ENCODE measurements at regions not wholly inside any gene's neighbourhood (a gene's known extent, or its start where the extent isn't known, plus 50 kb on each side); places are given as distances from the start of the nearest gene placed in this dataset.

DNA sequence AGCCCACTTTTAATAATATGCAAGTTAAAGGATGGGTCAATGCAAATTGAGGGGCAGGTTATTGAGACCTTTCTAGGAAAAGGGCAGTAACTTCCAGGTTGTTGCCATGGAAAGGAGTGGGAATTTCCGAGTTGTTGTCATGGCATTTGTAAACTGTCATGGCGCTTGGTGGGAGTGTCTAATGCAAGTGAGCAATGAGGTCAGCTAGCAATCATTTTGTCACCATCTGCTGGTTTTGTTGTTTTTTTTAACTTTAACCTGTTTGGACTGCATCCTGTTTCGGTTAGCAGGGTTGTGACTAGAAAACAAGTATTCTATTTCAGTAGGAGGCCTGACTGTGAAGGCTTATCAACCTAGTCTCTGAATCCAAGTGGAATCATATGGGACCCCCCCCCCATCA, 85.8 kb upstream of the TSPAN11 start:
- peaks cover 14% of the 10 kb centered on the region for H3K27me3 Mint-ChIP-seq (ENCODE audit: low read depth)
- ATAC-seq = no peak
- no peak overlapping the region for H3K4me3 Mint-ChIP-seq
- no peaks in the 10 kb centered on the region for H3K36me3 Mint-ChIP-seq (ENCODE audit: insufficient read depth)
- no peak for DNase-seq
- H3K4me1 Mint-ChIP-seq (ENCODE audit: low read depth) = no peaks in the 10 kb centered on the region
- H3K9me3 Mint-ChIP-seq = no peaks in the 10 kb centered on the region

DNA sequence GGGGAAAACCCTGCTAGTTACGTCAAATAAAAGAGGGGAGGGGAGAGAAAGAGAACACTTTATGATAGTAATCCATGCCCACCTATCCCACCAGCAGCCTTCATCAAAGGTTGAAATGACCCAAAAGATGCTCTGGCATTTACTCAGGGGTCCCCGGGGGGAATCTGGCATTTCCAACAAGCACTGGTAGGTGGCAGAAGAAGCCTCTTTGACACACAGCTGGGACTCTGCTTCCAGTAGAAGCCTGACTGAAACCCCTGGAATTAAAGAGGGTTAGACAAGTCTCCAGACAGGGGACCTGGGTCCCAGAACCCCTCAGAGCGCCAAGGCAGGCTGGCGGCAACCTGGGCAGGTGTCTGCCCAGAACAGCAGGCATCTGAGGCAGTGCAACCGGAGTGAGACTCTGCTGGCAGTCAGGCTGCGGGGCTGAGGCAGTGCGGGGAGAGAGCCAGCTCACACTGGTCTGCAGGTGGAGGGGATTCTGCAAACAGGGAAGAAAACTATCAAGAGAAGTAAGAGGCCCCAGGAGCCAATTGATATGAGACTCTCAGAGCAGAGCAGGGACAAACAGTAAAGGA, 85.0 kb upstream of the CAPRIN2 start:
- H3K4me3 Mint-ChIP-seq = no peak overlapping the region
- H3K27me3 Mint-ChIP-seq (ENCODE audit: low read depth) = peaks cover 23% of the 10 kb centered on the region
- no peaks in the 10 kb centered on the region for H3K36me3 Mint-ChIP-seq (ENCODE audit: insufficient read depth)
- no peak for ATAC-seq
- no peak for DNase-seq
- no peaks in the 10 kb centered on the region for H3K9me3 Mint-ChIP-seq
- no peaks in the 10 kb centered on the region for H3K4me1 Mint-ChIP-seq (ENCODE audit: low read depth)

DNA sequence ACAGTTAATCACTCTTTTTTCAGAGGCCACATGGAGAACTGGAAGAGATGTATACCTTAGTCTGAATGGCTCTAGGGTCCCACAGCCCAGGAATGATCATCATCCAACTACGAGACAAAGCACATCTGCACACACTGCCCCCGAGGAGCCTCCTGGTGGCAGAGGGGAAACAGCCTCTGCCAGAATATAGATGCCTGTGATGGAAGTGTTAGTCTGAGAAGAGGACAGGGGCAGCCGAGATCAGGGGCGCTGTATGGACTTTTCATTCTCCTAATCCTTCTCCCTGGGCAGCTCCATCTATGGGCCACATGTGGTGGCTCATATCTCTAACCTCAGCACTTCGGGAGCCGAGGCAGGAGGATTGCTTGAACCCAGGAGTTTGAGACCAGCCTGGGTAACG, 82.8 kb upstream of the CAPRIN2 start:
- H3K4me3 Mint-ChIP-seq = no peak overlapping the region
- ATAC-seq (no peak), DNase-seq (no peak)
- no peaks in the 10 kb centered on the region for H3K4me1 Mint-ChIP-seq (ENCODE audit: low read depth)
- peaks cover 32% of the 10 kb centered on the region for H3K27me3 Mint-ChIP-seq (ENCODE audit: low read depth)
- no peaks in the 10 kb centered on the region for H3K36me3 Mint-ChIP-seq (ENCODE audit: insufficient read depth)
- no peaks in the 10 kb centered on the region for H3K9me3 Mint-ChIP-seq

DNA sequence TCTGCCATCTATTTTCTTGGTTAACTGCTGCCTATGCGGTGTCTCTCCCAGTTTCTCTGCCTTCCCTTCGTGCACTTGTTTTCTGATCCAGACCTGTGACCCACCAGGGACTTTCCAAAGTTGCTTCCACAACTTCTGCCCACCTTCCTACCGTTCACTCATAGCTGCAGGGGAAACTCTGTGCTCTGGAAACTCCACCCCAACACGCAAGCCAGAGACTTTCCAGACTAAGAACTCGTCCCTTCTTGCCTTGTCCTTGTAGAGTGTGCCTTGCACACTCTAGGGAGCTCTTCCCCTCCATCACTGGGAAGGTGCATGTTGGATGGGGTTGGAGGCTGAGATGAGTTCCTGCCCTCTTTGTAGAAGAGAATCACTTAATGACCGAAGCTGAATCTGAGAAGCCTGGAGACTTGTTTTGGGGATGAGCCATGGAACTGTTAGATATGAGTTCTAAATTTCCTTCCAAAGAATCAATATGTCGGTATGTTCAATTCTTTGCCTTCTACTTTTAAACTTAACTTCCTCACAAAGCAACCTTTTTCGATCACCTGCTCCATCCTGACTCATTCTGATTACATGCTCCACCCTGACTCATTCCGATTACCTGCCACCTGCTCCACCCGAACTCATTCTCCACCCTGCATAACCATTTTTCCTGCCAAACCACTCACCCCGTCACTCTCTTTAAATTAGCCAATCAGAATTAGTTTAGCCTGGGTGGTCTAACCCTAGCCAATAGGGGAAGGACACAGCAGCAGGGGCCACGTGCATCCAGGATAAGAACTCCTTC, 82.1 kb upstream of the CAPRIN2 start:
- Mint-ChIP-seq H3K4me3 (no peak overlapping the region), H3K27me3 (ENCODE audit: low read depth) (peaks cover 35% of the 10 kb centered on the region), H3K4me1 (ENCODE audit: low read depth) (no peaks in the 10 kb centered on the region), H3K9me3 (no peaks in the 10 kb centered on the region), H3K36me3 (ENCODE audit: insufficient read depth) (no peaks in the 10 kb centered on the region)
- ATAC-seq = no peak
- no peak for DNase-seq

DNA sequence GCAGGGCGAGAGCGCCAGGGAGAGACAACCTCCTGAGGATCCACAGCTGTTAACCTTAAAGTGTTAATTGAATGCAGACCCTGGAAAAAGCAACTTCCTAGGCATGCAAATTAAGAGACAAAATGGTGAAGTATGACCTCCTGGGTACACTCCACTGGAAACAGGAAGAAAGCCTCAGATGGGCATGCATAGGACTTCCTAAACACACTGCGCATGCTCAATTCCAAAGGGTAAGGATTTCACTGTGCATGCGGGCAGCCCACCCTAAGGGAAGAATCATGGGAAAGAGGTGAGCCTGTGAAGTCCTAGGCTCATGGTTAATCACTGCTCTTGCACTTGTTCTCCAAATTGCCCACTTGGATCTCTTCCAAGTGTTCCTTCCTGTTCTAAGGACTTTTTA, 80.5 kb upstream of the CAPRIN2 start:
- DNase-seq = no peak
- H3K9me3 Mint-ChIP-seq = no peaks in the 10 kb centered on the region
- H3K36me3 Mint-ChIP-seq (ENCODE audit: insufficient read depth) = no peaks in the 10 kb centered on the region
- no peaks in the 10 kb centered on the region for H3K4me1 Mint-ChIP-seq (ENCODE audit: low read depth)
- no peak overlapping the region for H3K4me3 Mint-ChIP-seq
- H3K27me3 Mint-ChIP-seq (ENCODE audit: low read depth) = peaks cover 35% of the 10 kb centered on the region
- no peak for ATAC-seq

DNA sequence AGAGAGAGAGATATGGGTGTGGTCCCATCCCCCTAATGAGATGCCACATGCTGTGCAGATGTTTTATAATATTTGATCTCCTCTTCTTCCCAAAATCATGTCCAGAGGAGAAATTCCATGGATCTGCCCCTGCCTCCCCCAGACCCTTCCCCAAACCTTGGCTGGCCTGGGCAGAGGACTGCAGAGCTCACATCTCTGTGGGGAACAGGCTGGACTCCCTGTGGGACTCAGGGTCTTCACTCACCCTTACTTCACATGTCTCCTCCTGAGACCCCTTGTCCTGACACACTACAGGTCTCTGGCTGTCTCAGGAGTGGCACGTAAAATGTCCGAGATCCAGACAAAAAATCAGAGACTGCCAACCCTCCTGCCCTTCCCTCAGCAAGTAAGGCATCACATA, 76.0 kb upstream of the CAPRIN2 start:
- ATAC-seq = no peak
- Mint-ChIP-seq H3K9me3 (no peaks in the 10 kb centered on the region), H3K27me3 (ENCODE audit: low read depth) (peaks cover 43% of the 10 kb centered on the region), H3K4me3 (no peak overlapping the region), H3K4me1 (ENCODE audit: low read depth) (no peaks in the 10 kb centered on the region), H3K36me3 (ENCODE audit: insufficient read depth) (no peaks in the 10 kb centered on the region)
- DNase-seq = no peak

DNA sequence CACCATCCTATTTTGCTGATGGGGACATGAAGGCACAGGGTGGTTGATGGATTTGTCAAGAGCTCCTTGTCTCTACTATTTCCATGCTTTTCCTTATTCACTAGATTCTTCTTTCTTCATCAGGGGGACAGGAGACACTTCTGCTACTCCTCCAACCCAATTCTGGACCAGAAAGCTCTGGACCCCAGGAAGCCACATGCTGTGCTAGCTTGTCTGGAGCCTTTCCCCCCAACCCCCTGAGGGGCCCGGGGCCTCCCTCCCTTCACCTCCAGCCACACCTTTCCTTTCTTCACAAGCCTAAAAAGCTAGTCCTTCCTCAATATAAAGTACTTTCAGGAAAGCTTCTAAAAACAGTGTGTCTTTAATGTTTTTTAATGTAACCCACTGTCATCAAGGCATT, 75.1 kb upstream of the CAPRIN2 start:
- no peaks in the 10 kb centered on the region for H3K9me3 Mint-ChIP-seq
- DNase-seq (no peak), ATAC-seq (no peak)
- H3K4me1 Mint-ChIP-seq (ENCODE audit: low read depth) = no peaks in the 10 kb centered on the region
- H3K27me3 Mint-ChIP-seq (ENCODE audit: low read depth) = peaks cover 37% of the 10 kb centered on the region
- H3K36me3 Mint-ChIP-seq (ENCODE audit: insufficient read depth) = no peaks in the 10 kb centered on the region
- no peak overlapping the region for H3K4me3 Mint-ChIP-seq

DNA sequence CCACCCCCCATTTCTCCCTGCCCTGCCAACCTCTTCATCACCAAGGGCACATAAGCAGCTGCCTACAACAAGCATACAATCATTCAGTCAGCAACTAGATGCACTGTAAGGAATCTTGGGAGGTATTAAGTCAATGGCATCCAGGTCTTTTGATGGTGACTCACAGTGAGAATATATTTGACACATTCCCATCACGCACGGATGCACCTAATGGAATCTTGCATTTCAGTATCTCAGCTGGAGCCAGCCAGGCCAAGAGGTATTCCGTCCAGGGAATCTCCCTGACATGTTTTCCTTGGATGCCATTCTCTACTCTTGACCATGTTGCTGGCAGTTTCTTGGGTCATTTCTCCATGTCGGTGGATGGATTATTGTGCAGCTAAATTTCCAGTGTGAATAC, 73.9 kb upstream of the CAPRIN2 start:
- Mint-ChIP-seq H3K4me1 (ENCODE audit: low read depth) (peaks cover 4% of the 10 kb centered on the region), H3K36me3 (ENCODE audit: insufficient read depth) (no peaks in the 10 kb centered on the region), H3K4me3 (no peak overlapping the region), H3K27me3 (ENCODE audit: low read depth) (peaks cover 42% of the 10 kb centered on the region), H3K9me3 (no peaks in the 10 kb centered on the region)
- ATAC-seq = no peak
- DNase-seq = no peak

DNA sequence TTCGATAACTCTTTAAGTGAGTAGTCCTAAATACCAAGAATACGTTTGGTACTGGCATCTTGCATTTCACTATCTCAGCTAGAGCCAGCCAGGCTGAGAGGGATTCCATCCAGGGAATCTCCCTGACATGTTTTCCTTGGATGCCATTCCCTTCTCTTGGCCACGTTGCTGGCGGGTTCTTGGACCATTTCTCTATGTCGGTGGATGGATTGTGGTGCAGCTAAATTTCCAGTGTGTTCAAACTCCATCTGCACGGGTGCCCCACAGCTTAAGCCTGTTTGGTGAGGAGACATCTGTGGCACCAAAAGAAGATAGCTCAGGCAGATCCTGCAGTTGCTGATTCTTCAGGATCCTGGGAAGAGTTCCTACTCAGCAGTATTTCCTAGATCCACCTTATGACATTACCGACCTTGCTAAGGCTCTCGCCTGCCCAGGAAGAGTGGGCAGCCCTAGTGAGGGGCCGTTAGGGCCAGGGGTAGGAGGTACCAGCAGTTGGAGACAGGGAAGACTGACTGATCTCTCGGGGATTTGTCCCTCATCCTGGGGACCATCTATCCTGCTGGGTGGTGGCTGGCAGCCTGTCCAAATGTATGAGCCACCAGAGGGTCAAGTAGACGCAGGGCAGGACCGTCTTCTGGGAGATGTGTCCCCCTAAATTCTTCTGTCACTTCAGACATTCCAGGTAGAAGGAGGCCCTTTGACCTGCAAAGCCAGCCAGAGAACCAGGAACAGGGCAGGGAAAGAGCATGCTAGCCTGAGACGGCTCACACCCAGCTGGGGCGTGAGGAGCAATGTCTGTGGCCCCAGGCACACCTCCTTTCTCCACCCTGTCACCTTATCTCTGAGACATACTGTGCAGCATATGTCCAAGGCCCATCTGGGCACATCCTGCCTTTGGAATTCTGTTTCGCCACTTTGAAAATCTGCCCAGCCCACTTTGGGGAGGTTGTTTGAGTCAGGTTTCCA, 72.6 kb upstream of the CAPRIN2 start:
- DNase-seq (no peak), ATAC-seq (no peak)
- Mint-ChIP-seq H3K4me3 (no peak overlapping the region), H3K9me3 (no peaks in the 10 kb centered on the region), H3K36me3 (ENCODE audit: insufficient read depth) (no peaks in the 10 kb centered on the region), H3K4me1 (ENCODE audit: low read depth) (peaks cover 13% of the 10 kb centered on the region), H3K27me3 (ENCODE audit: low read depth) (peaks cover 49% of the 10 kb centered on the region)

DNA sequence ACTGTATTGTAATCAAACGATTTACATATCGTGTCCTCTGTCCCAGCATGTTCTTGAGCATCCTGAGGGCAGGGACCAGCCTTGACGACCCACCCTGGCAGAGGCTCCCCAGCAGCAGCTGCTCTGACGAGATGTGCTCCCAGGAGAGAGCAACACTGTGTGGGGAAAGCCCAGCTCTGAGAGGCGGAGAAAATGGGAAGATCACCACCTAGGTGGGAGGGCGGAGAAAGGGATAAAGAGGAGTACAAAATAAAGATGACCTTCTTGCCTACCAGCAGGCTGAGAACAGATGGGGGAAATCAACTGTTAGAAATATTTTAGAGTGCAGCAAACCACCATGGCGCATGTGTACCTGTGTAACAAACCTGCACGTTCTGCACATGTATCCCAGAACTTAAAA, 71.5 kb upstream of the CAPRIN2 start:
- DNase-seq (no peak), ATAC-seq (no peak)
- H3K36me3 Mint-ChIP-seq (ENCODE audit: insufficient read depth) = no peaks in the 10 kb centered on the region
- H3K4me1 Mint-ChIP-seq (ENCODE audit: low read depth) = peaks cover 15% of the 10 kb centered on the region
- peaks cover 49% of the 10 kb centered on the region for H3K27me3 Mint-ChIP-seq (ENCODE audit: low read depth)
- H3K4me3 Mint-ChIP-seq = no peak overlapping the region
- no peaks in the 10 kb centered on the region for H3K9me3 Mint-ChIP-seq

DNA sequence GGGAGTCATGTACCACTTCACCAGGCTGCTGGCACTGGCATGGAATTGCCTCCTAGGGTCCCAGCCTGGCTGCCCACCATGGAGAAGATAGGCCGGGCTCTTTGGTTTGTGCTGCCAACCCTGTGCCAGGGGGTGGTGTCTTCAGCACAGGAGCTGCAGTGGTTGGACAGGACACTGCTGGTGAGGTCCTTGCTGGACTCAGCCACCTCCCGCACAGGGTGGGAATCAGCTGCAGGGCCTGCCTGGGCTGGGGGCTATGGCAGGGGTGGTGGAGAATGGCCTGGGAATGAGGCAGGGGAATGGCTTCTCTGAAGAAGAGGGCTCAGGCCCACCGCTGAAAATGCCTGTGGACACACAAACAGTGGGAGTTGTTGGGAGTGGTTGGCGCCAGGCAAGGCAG, 70.6 kb upstream of the CAPRIN2 start:
- Mint-ChIP-seq H3K4me3 (no peak overlapping the region), H3K27me3 (ENCODE audit: low read depth) (peaks cover 51% of the 10 kb centered on the region), H3K9me3 (no peaks in the 10 kb centered on the region), H3K36me3 (ENCODE audit: insufficient read depth) (no peaks in the 10 kb centered on the region), H3K4me1 (ENCODE audit: low read depth) (peaks cover 15% of the 10 kb centered on the region)
- no peak for ATAC-seq
- no peak for DNase-seq

DNA sequence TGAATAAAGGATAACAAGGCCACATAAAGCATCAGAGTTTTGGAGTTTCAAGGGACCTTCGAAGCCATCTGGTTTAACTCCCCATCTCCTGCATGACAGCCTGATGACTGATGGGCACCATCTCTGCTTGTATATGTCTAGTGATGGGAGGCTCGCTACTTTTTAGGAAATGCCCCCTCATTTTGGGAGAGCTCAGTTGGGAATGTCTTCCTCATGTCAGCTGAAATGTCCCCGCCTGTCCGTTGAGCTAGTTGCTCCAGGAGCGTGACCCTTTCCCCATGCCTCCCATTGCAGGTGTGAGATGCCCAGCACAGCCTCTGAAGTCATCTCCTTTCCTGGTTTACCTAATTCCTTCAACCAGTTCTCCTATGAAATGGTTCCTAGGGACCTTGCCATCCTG, 69.6 kb upstream of the CAPRIN2 start:
- DNase-seq (no peak), ATAC-seq (no peak)
- Mint-ChIP-seq H3K27me3 (ENCODE audit: low read depth) (peaks cover 53% of the 10 kb centered on the region), H3K9me3 (no peaks in the 10 kb centered on the region), H3K36me3 (ENCODE audit: insufficient read depth) (no peaks in the 10 kb centered on the region), H3K4me3 (peak overlapping the region; percentile 62), H3K4me1 (ENCODE audit: low read depth) (peaks cover 15% of the 10 kb centered on the region)

DNA sequence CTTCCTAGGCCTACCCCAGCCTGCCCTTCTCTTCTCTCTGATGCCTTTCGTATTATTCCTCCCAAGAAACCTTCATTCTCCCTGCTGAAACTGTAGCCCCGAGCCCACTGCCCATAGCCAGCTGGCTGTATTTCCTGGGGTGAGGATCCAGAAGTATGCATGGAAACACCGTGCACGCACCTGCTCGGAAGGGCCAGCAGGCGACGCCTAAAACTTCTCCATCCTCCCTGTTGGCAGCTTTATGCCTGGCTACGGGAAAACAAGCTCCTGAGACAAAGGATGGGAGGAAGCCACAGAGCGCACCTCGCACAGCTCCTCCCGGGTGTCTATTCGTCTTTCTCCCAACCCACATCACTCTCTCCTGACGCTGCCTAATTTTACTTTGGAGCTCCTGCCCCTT, 69.0 kb upstream of the CAPRIN2 start:
- Mint-ChIP-seq H3K4me1 (ENCODE audit: low read depth) (peaks cover 15% of the 10 kb centered on the region), H3K36me3 (ENCODE audit: insufficient read depth) (no peaks in the 10 kb centered on the region), H3K9me3 (no peaks in the 10 kb centered on the region), H3K27me3 (ENCODE audit: low read depth) (peaks cover 52% of the 10 kb centered on the region), H3K4me3 (peak overlapping the region; percentile 62)
- DNase-seq (no peak), ATAC-seq (no peak)

DNA sequence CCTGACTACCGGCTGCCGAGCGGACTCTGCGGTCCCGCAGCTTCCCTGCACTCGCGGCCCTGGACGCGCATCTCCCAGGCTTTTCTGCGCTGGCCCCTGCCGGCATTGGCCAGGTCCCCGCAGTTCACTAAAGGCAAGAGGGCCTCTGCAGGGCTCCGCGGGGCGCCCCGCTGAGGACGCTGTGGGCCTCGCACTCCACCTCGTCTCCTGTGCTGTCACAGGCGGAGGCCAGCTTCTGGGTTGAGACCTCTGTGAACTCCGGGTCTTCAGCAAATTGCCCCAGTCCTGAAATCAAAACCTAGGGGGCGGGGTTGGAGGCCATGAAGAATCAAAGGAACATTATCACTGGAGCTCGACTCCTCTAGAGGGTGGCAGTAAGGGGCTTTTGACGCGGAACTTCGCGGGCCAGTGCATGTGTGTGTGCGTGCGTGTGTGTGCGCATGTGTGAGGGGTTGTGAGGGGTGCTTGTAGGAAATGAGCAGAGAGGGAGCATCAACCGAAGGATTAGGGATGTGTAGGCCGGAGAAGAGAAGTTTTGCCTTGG, 68.5 kb upstream of the CAPRIN2 start:
- Mint-ChIP-seq H3K36me3 (ENCODE audit: insufficient read depth) (no peaks in the 10 kb centered on the region), H3K4me1 (ENCODE audit: low read depth) (peaks cover 15% of the 10 kb centered on the region), H3K9me3 (no peaks in the 10 kb centered on the region), H3K4me3 (peak overlapping the region; percentile 80), H3K27me3 (ENCODE audit: low read depth) (peaks cover 55% of the 10 kb centered on the region)
- ATAC-seq (peak; percentile 78 to 93), DNase-seq (peak; percentile 28)

Data from activated T-cell treated with anti-CD3 and anti-CD28 coated beads, Interleukin-2, amount 50 U/mL, for 4 hours (primary cell).